Activated naive CD8-positive, alpha-beta T cell treated with anti-CD3 and anti-CD28 coated beads, Interleukin-2, amount 10 ng/mL, durations not matched to agents 7 days and 5 days (primary cell): ENCODE measurements at regions not wholly inside any gene's neighbourhood (a gene's known extent, or its start where the extent isn't known, plus 50 kb on each side); places are given as distances from the start of the nearest gene placed in this dataset.

Experiments used
- ATAC-seq: fragments of 150-1000 bp; cut with Tn5 transposase; one replicate; pipeline ENCODE4 v1.10.0; 2021; ENCODE audit warnings: low read depth, moderate library complexity
- POLR2A ChIA-PET: fragments of 350-600 bp; sonication (Branson Sonifier 250); formaldehyde crosslinking; loops from one replicate; lab custom pipeline; 2021; ENCODE audit warnings: antibody characterized with exemption; lab: Charles Lee
- DNase-seq: peaks from one replicate; pipeline ENCODE4 v3.0.0; 2021
- H3K27ac Mint-ChIP-seq: one replicate; pipeline ENCODE4 v1.8.0; 2022; ENCODE audit warnings: mild to moderate bottlenecking, mixed read lengths
- H3K27me3 Mint-ChIP-seq: one replicate; pipeline ENCODE4 v1.8.0; 2022; ENCODE audit warnings: mild to moderate bottlenecking, moderate library complexity, mixed read lengths
- H3K36me3 Mint-ChIP-seq: one replicate; pipeline ENCODE4 v1.8.0; 2021; ENCODE audit warnings: mild to moderate bottlenecking, mixed read lengths
- H3K4me1 Mint-ChIP-seq: one replicate; pipeline ENCODE4 v1.8.0; 2021; ENCODE audit warnings: mixed read lengths
- H3K4me3 Mint-ChIP-seq: one replicate; pipeline ENCODE4 v1.8.0; 2022; ENCODE audit warnings: mild to moderate bottlenecking, moderate library complexity, mixed read lengths
- H3K9me3 Mint-ChIP-seq: one replicate; pipeline ENCODE4 v1.8.0; 2021; ENCODE audit warnings: mixed read lengths

- POLR2A ChIA-PET = no interaction called here
- no peak for DNase-seq
- Mint-ChIP-seq H3K36me3 (no peaks in the 10 kb centered on the region), H3K4me1 (no peaks in the 10 kb centered on the region), H3K4me3 (no peak overlapping the region), H3K27ac (no peak overlapping the region), H3K27me3 (peaks cover 9% of the 10 kb centered on the region), H3K9me3 (peaks cover 2% of the 10 kb centered on the region)
- no peak for ATAC-seq
Measured at GRCh38 chr6:12501990-12502389, 211.8 kb downstream of the EDN1 start.

- ATAC-seq = no peak
- no peaks in the 10 kb centered on the region for H3K36me3 Mint-ChIP-seq
- POLR2A ChIA-PET = no interaction called here
- H3K27me3 Mint-ChIP-seq = peaks cover 4% of the 10 kb centered on the region
- H3K9me3 Mint-ChIP-seq = no peaks in the 10 kb centered on the region
- H3K4me3 Mint-ChIP-seq = no peak overlapping the region
- no peak overlapping the region for H3K27ac Mint-ChIP-seq
- DNase-seq = no peak
- no peaks in the 10 kb centered on the region for H3K4me1 Mint-ChIP-seq
Measured at GRCh38 chr6:12504325-12504966, 212.1 kb upstream of the PHACTR1 start.

- no peak overlapping the region for H3K4me3 Mint-ChIP-seq
- H3K36me3 Mint-ChIP-seq = no peaks in the 10 kb centered on the region
- H3K27ac Mint-ChIP-seq = no peak overlapping the region
- H3K4me1 Mint-ChIP-seq = no peaks in the 10 kb centered on the region
- ATAC-seq (no peak), DNase-seq (no peak)
- H3K9me3 Mint-ChIP-seq = no peaks in the 10 kb centered on the region
- POLR2A ChIA-PET = no interaction called here
- peaks cover 8% of the 10 kb centered on the region for H3K27me3 Mint-ChIP-seq
Measured at GRCh38 chr6:12505486-12505885, 211.1 kb upstream of the PHACTR1 start.

GRCh38 chr6:12506159-12506558 lies 210.4 kb upstream of the PHACTR1 start:
- no peak for DNase-seq
- Mint-ChIP-seq H3K4me3 (no peak overlapping the region), H3K4me1 (no peaks in the 10 kb centered on the region), H3K27ac (no peak overlapping the region), H3K9me3 (no peaks in the 10 kb centered on the region), H3K36me3 (no peaks in the 10 kb centered on the region), H3K27me3 (peaks cover 8% of the 10 kb centered on the region)
- POLR2A ChIA-PET = no interaction called here
- ATAC-seq = no peak

- H3K4me3 Mint-ChIP-seq = no peak overlapping the region
- no peak overlapping the region for H3K27ac Mint-ChIP-seq
- H3K36me3 Mint-ChIP-seq = no peaks in the 10 kb centered on the region
- POLR2A ChIA-PET = no interaction called here
- ATAC-seq (no peak), DNase-seq (no peak)
- H3K27me3 Mint-ChIP-seq = peaks cover 13% of the 10 kb centered on the region
- H3K9me3 Mint-ChIP-seq = no peaks in the 10 kb centered on the region
- H3K4me1 Mint-ChIP-seq = no peaks in the 10 kb centered on the region
Measured at GRCh38 chr6:12507636-12508035, 208.9 kb upstream of the PHACTR1 start.

- POLR2A ChIA-PET = no interaction called here
Measured at GRCh38 chr6:12508553-12508952, 208.0 kb upstream of the PHACTR1 start.

GRCh38 chr6:12509060-12509459 lies 207.5 kb upstream of the PHACTR1 start:
- ATAC-seq (no peak), DNase-seq (no peak)
- Mint-ChIP-seq H3K36me3 (no peaks in the 10 kb centered on the region), H3K4me1 (no peaks in the 10 kb centered on the region), H3K27ac (no peak overlapping the region), H3K4me3 (no peak overlapping the region), H3K9me3 (no peaks in the 10 kb centered on the region), H3K27me3 (peaks cover 13% of the 10 kb centered on the region)
- POLR2A ChIA-PET = no interaction called here

More at GRCh38 chr6:12508553-12508952, 208.0 kb upstream of the PHACTR1 start:
- no peak overlapping the region for H3K4me3 Mint-ChIP-seq
- H3K27ac Mint-ChIP-seq = no peak overlapping the region
- ATAC-seq (no peak), DNase-seq (no peak)
- H3K27me3 Mint-ChIP-seq = peaks cover 13% of the 10 kb centered on the region
- H3K9me3 Mint-ChIP-seq = no peaks in the 10 kb centered on the region
- H3K36me3 Mint-ChIP-seq = no peaks in the 10 kb centered on the region
- no peaks in the 10 kb centered on the region for H3K4me1 Mint-ChIP-seq

GRCh38 chr6:12516070-12516469 lies 200.5 kb upstream of the PHACTR1 start:
- no peak overlapping the region for H3K4me3 Mint-ChIP-seq

GRCh38 chr6:12522347-12522746 lies 194.2 kb upstream of the PHACTR1 start:
- Mint-ChIP-seq H3K36me3 (no peaks in the 10 kb centered on the region), H3K4me1 (no peaks in the 10 kb centered on the region), H3K27me3 (peaks cover 7% of the 10 kb centered on the region), H3K4me3 (no peak overlapping the region), H3K27ac (no peak overlapping the region), H3K9me3 (no peaks in the 10 kb centered on the region)
- POLR2A ChIA-PET = no interaction called here
- DNase-seq (no peak), ATAC-seq (no peak)

More at GRCh38 chr6:12516070-12516469, 200.5 kb upstream of the PHACTR1 start:
- Mint-ChIP-seq H3K9me3 (no peaks in the 10 kb centered on the region), H3K27me3 (peaks cover 7% of the 10 kb centered on the region), H3K4me1 (no peaks in the 10 kb centered on the region), H3K36me3 (no peaks in the 10 kb centered on the region), H3K27ac (no peak overlapping the region)
- ATAC-seq = no peak
- no peak for DNase-seq
- POLR2A ChIA-PET = no interaction called here

- no peaks in the 10 kb centered on the region for H3K36me3 Mint-ChIP-seq
- POLR2A ChIA-PET = no interaction called here
- DNase-seq (no peak), ATAC-seq (no peak)
- no peak overlapping the region for H3K27ac Mint-ChIP-seq
- no peak overlapping the region for H3K4me3 Mint-ChIP-seq
- no peaks in the 10 kb centered on the region for H3K9me3 Mint-ChIP-seq
- H3K27me3 Mint-ChIP-seq = peaks cover 7% of the 10 kb centered on the region
- no peaks in the 10 kb centered on the region for H3K4me1 Mint-ChIP-seq
Measured at GRCh38 chr6:12523726-12524125, 192.8 kb upstream of the PHACTR1 start.

- POLR2A ChIA-PET = no interaction called here
- peaks cover 7% of the 10 kb centered on the region for H3K27me3 Mint-ChIP-seq
- no peak for ATAC-seq
- H3K27ac Mint-ChIP-seq = no peak overlapping the region
- H3K9me3 Mint-ChIP-seq = no peaks in the 10 kb centered on the region
- no peaks in the 10 kb centered on the region for H3K36me3 Mint-ChIP-seq
- H3K4me1 Mint-ChIP-seq = no peaks in the 10 kb centered on the region
- H3K4me3 Mint-ChIP-seq = no peak overlapping the region
- no peak for DNase-seq
Measured at GRCh38 chr6:12525276-12525675, 191.3 kb upstream of the PHACTR1 start.

GRCh38 chr6:12527339-12527738 lies 189.2 kb upstream of the PHACTR1 start:
- Mint-ChIP-seq H3K27ac (no peak overlapping the region), H3K4me1 (no peaks in the 10 kb centered on the region), H3K4me3 (no peak overlapping the region), H3K36me3 (no peaks in the 10 kb centered on the region), H3K27me3 (peaks cover 7% of the 10 kb centered on the region), H3K9me3 (no peaks in the 10 kb centered on the region)
- ATAC-seq (no peak), DNase-seq (no peak)
- POLR2A ChIA-PET = no interaction called here

GRCh38 chr6:12528136-12528535 lies 188.4 kb upstream of the PHACTR1 start:
- Mint-ChIP-seq H3K4me3 (no peak overlapping the region), H3K36me3 (no peaks in the 10 kb centered on the region), H3K4me1 (no peaks in the 10 kb centered on the region), H3K9me3 (no peaks in the 10 kb centered on the region), H3K27ac (no peak overlapping the region), H3K27me3 (peaks cover 7% of the 10 kb centered on the region)
- POLR2A ChIA-PET = no interaction called here
- no peak for DNase-seq
- ATAC-seq = no peak

- Mint-ChIP-seq H3K9me3 (no peaks in the 10 kb centered on the region), H3K27me3 (peaks cover 7% of the 10 kb centered on the region), H3K4me3 (no peak overlapping the region), H3K27ac (no peak overlapping the region), H3K4me1 (no peaks in the 10 kb centered on the region), H3K36me3 (no peaks in the 10 kb centered on the region)
- POLR2A ChIA-PET = no interaction called here
- ATAC-seq (no peak), DNase-seq (no peak)
Measured at GRCh38 chr6:12528581-12529363, 187.8 kb upstream of the PHACTR1 start.
